ENCODE measurements at regions not wholly inside any gene's neighbourhood (a gene's known extent, or its start where the extent isn't known, plus 50 kb on each side); places are given as distances from the start of the nearest gene placed in this dataset.

GRCh38 chr7:40922316-40922670, 780.6 kb downstream of the INHBA start:
- Histone ChIP-seq H3K36me3 (ENCODE audit: low read depth, missing control alignments) (no peaks in the 10 kb centered on the region), H3K9me3 (no peaks in the 10 kb centered on the region), H3K27ac (no peak overlapping the region), H3K27me3 (no peaks in the 10 kb centered on the region), H3K4me3 (no peak overlapping the region), H3K4me1 (no peaks in the 10 kb centered on the region)
- TF ChIP-seq POLR2A (IDR thresholded peaks at IDR 0.05): no peak
- no peak for DNase-seq
- WGBS, 2 donors: 86 to 96% methylated on average over 1 of the region's 1 CpG
- intact Hi-C loops (cut with DNase I; ENCODE audit: low total_unique reads): no loop called here

- WGBS, 2 donors: 81 to 86% methylated on average over 6 to 7 of the region's 7 CpGs
- Histone ChIP-seq H3K27me3 (no peaks in the 10 kb centered on the region), H3K27ac (no peak overlapping the region), H3K9me3 (no peaks in the 10 kb centered on the region), H3K4me3 (no peak overlapping the region), H3K4me1 (no peaks in the 10 kb centered on the region), H3K36me3 (ENCODE audit: low read depth, missing control alignments) (no peaks in the 10 kb centered on the region)
- DNase-seq: no peak
- intact Hi-C loops (cut with DNase I; ENCODE audit: low total_unique reads): no loop called here
- TF ChIP-seq POLR2A (IDR thresholded peaks at IDR 0.05) (no peak), CTCF (IDR thresholded peaks at IDR 0.05) (no peak)
Measured at GRCh38 chr7:40921589-40922315, 781.1 kb downstream of the INHBA start.

- DNase-seq: no peak
- 83 to 87% methylated on average over 2 of the region's 2 CpGs for WGBS, 2 donors
Measured at GRCh38 chr7:40918701-40919271, 784.0 kb downstream of the SUGCT start.

GRCh38 chr7:40916813-40917212, 782.0 kb downstream of the SUGCT start:
- no peak for TF ChIP-seq CTCF (IDR thresholded peaks at IDR 0.05)
- TF ChIP-seq POLR2A (IDR thresholded peaks at IDR 0.05): no peak
- peaks cover 12% of the 10 kb centered on the region for H3K4me1 ChIP-seq
- H3K36me3 ChIP-seq (ENCODE audit: low read depth, missing control alignments): no peaks in the 10 kb centered on the region
- H3K4me3 ChIP-seq: no peak overlapping the region
- 76 to 87% methylated on average over 2 of the region's 2 CpGs for whole genome bisulfite sequencing, 2 donors
- no peak for DNase-seq
- H3K27me3 ChIP-seq: no peaks in the 10 kb centered on the region
- intact Hi-C loops (cut with DNase I; ENCODE audit: low total_unique reads): no loop called here
- H3K9me3 ChIP-seq: no peaks in the 10 kb centered on the region
- no peak overlapping the region for H3K27ac ChIP-seq

More at GRCh38 chr7:40918701-40919271, 784.0 kb downstream of the SUGCT start:
- TF ChIP-seq CTCF (IDR thresholded peaks at IDR 0.05) (no peak), POLR2A (IDR thresholded peaks at IDR 0.05) (no peak)
- Histone ChIP-seq H3K27ac (no peak overlapping the region), H3K9me3 (no peaks in the 10 kb centered on the region), H3K4me3 (no peak overlapping the region), H3K36me3 (ENCODE audit: low read depth, missing control alignments) (no peaks in the 10 kb centered on the region), H3K4me1 (no peaks in the 10 kb centered on the region), H3K27me3 (no peaks in the 10 kb centered on the region)
- intact Hi-C loops (cut with DNase I; ENCODE audit: low total_unique reads): no loop called here

- WGBS, 2 donors: 52 to 79% methylated on average over 5 of the region's 5 CpGs
- Histone ChIP-seq H3K4me3 (no peak overlapping the region), H3K27me3 (no peaks in the 10 kb centered on the region), H3K4me1 (peaks cover 14% of the 10 kb centered on the region), H3K27ac (no peak overlapping the region), H3K36me3 (ENCODE audit: low read depth, missing control alignments) (no peaks in the 10 kb centered on the region), H3K9me3 (no peaks in the 10 kb centered on the region)
- TF ChIP-seq CTCF (IDR thresholded peaks at IDR 0.05): no peak
- no peak for TF ChIP-seq POLR2A (IDR thresholded peaks at IDR 0.05)
- DNase-seq: no peak
- intact Hi-C loops (cut with DNase I; ENCODE audit: low total_unique reads): no loop called here
Measured at GRCh38 chr7:40915071-40915470, 780.3 kb downstream of the SUGCT start.
